ENCODE measurements at regions not wholly inside any gene's neighbourhood (a gene's known extent, or its start where the extent isn't known, plus 50 kb on each side); places are given as distances from the start of the nearest gene placed in this dataset.
"Not testable (repeated sequence)": the region's sequence is repeated elsewhere in the genome, so short reads cannot be mapped to it uniquely, and the experiment has no call there.

DNA sequence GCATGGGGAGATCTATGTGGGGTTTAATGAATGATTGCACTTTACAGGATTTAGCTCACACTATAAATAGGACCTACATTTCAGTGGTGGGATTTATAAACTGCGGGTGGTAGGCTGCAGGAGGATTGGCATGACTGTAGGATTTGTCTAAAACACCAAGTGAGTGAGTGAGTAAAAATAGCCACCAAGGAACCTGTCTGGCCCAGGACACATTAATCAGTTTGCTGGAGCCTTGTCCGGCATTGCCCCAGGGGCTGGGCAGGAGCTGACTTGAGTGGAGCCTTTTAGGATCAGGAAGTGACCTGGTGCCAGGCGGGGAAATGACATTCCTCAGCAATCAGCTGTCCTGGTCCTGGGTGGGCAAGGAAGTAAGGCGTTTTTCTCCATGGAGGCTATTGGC lies 193.9 kb upstream of the ADRA1D start:
- Histone ChIP-seq H3K4me3 (ENCODE audit: low read length) (no peak overlapping the region), H3K27me3 (ENCODE audit: control insufficient read depth, insufficient read depth, low read length) (peaks cover 4% of the 10 kb centered on the region), H3K9me3 (ENCODE audit: control insufficient read depth, low read depth, low read length) (no peaks in the 10 kb centered on the region), H3K27ac (ENCODE audit: low read length) (no peak overlapping the region), H3K36me3 (ENCODE audit: control insufficient read depth, insufficient read depth, low read length) (no peaks in the 10 kb centered on the region), H3K4me1 (ENCODE audit: control insufficient read depth, insufficient read depth, low read length) (no peaks in the 10 kb centered on the region)
- no peak for DNase-seq
- no CpG with 5 or more reads among the region's 4 CpGs for WGBS (ENCODE audit: insufficient coverage, low lambda C conversion rate)

DNA sequence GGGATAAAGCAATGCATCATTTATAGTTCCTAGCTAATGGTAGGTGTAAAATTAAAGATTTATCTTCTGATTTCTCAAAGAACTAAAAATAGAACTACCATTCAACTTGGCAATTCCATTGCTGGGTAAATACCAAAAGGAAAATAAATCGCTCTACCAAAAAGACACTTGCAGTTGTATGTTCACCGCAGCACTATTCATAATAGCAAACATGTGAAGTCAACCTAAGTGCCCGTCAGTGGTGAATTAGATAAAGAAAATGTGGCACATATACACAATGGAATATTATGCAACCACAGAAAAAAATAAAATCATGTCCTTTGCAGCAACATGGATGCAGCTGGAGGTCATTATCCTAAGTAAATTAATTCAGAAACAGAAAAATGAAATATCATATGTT lies 192.8 kb upstream of the ADRA1D start:
- Histone ChIP-seq H3K4me1 (ENCODE audit: control insufficient read depth, insufficient read depth, low read length) (no peaks in the 10 kb centered on the region), H3K36me3 (ENCODE audit: control insufficient read depth, insufficient read depth, low read length) (no peaks in the 10 kb centered on the region), H3K9me3 (ENCODE audit: control insufficient read depth, low read depth, low read length) (no peaks in the 10 kb centered on the region), H3K27me3 (ENCODE audit: control insufficient read depth, insufficient read depth, low read length) (peaks cover 4% of the 10 kb centered on the region), H3K4me3 (ENCODE audit: low read length) (no peak overlapping the region), H3K27ac (ENCODE audit: low read length) (no peak overlapping the region)
- WGBS (ENCODE audit: insufficient coverage, low lambda C conversion rate): no CpG with 5 or more reads among the region's 3 CpGs
- no peak for DNase-seq

DNA sequence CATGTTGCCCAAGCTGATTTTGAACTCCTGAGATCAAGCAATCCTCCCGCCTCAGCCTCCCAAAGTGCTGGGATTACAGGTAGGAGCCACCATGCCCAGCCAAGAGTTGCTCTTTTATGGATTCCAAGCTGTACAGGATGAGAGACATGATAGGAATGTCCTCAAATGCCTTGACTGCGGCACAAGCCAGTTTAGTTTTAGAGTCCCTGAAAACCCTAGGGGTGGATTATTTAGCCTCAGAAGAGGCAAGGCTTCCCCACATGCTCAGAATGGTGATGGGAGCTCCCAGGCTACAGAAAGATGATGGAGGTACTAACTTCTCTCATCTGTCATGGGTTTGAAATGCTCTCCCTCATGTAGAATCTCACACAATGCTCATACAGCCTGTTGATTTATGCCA lies 192.1 kb upstream of the ADRA1D start:
- peaks cover 4% of the 10 kb centered on the region for H3K27me3 ChIP-seq (ENCODE audit: control insufficient read depth, insufficient read depth, low read length)
- H3K9me3 ChIP-seq (ENCODE audit: control insufficient read depth, low read depth, low read length): no peaks in the 10 kb centered on the region
- no peaks in the 10 kb centered on the region for H3K4me1 ChIP-seq (ENCODE audit: control insufficient read depth, insufficient read depth, low read length)
- H3K4me3 ChIP-seq (ENCODE audit: low read length): no peak overlapping the region
- DNase-seq: no peak
- no peak overlapping the region for H3K27ac ChIP-seq (ENCODE audit: low read length)
- H3K36me3 ChIP-seq (ENCODE audit: control insufficient read depth, insufficient read depth, low read length): no peaks in the 10 kb centered on the region
- WGBS (ENCODE audit: insufficient coverage, low lambda C conversion rate): no CpG with 5 or more reads among the region's 2 CpGs

DNA sequence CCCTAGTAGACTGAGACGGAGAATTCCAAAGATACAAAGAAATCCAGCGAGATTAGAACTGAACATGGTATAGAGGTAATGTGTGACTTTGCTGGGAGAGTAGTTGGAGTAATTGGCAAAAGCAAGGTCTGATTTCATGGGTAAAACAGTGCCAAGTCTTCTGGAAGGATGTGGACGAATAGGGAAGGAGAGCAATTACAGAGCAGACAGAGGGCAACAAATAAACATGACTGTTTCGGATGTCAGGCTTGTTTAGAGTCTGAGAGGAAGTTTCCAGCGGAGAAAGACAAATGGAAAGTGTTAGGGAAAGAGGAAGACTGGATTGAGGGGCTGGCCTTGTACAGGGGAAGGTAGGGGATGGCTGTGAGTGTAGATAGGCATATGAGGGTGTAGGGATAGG lies 190.4 kb upstream of the ADRA1D start:
- Histone ChIP-seq H3K36me3 (ENCODE audit: control insufficient read depth, insufficient read depth, low read length) (no peaks in the 10 kb centered on the region), H3K9me3 (ENCODE audit: control insufficient read depth, low read depth, low read length) (no peaks in the 10 kb centered on the region), H3K27me3 (ENCODE audit: control insufficient read depth, insufficient read depth, low read length) (peaks cover 4% of the 10 kb centered on the region), H3K27ac (ENCODE audit: low read length) (no peak overlapping the region), H3K4me1 (ENCODE audit: control insufficient read depth, insufficient read depth, low read length) (no peaks in the 10 kb centered on the region), H3K4me3 (ENCODE audit: low read length) (no peak overlapping the region)
- 64% methylated on average over 4 of the region's 5 CpGs for WGBS (ENCODE audit: insufficient coverage, low lambda C conversion rate)
- DNase-seq: no peak

DNA sequence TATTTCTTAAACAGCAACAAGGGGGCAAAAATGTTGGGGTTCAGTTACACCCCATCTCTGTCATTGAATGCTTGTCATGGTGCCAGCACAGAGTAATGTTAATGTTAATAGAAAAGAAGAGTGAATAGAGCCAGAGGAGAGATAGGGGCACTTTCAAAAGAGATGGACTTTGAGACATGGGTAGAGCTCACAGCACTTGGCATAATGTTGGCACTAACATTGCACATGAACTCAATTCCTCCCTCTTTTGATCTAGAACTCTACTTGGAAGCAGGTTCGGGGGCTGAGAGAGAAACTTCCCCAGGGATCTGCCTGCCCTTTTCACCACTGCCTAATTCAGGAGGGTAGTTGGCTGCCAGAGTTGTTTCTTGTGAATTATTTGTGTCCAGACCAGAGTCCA lies 188.0 kb upstream of the ADRA1D start:
- peaks cover 4% of the 10 kb centered on the region for H3K27me3 ChIP-seq (ENCODE audit: control insufficient read depth, insufficient read depth, low read length)
- no peaks in the 10 kb centered on the region for H3K9me3 ChIP-seq (ENCODE audit: control insufficient read depth, low read depth, low read length)
- H3K36me3 ChIP-seq (ENCODE audit: control insufficient read depth, insufficient read depth, low read length): no peaks in the 10 kb centered on the region
- no peak for DNase-seq
- no peak overlapping the region for H3K4me3 ChIP-seq (ENCODE audit: low read length)
- no peaks in the 10 kb centered on the region for H3K4me1 ChIP-seq (ENCODE audit: control insufficient read depth, insufficient read depth, low read length)
- no CpG with 5 or more reads among the region's 1 CpG for WGBS (ENCODE audit: insufficient coverage, low lambda C conversion rate)
- no peak overlapping the region for H3K27ac ChIP-seq (ENCODE audit: low read length)

DNA sequence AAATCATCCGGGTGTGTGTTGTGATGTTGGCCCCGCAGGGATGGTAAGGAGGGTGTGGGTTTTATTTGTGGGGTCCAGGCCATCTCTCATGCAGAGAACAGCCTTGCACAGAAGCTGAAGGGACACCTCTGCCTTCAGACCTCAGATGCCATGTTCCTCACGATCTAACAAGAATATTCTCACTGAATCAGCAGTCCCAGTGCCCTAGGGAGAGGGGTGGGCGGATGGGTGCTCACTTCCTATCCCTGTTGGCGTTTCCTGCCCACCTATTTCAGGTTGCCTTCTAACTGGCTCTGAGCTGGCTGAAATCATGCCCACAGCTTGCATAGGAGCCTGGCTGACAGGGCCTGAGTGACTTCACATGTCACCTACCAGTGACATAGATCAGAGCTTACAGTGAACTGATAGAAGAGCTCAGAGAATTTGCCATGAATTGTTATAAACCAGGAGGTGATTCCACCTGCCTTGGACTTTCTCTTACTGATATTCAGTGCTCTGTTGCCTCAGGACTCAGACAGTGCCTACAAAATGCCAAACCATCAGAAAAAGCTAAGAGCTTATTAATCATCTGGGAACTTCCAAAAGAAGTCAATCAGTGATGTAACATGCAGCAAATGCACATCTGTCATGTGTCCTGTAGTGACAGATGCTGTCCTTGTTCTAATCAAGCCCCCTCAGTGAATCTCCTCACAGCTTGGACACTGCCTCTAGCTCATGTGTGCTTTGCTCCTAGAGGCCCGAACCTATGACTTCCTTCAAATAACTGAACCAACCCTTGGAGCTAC lies 186.8 kb upstream of the ADRA1D start:
- H3K9me3 ChIP-seq (ENCODE audit: control insufficient read depth, low read depth, low read length): no peaks in the 10 kb centered on the region
- no CpG with 5 or more reads among the region's 6 CpGs for WGBS (ENCODE audit: insufficient coverage, low lambda C conversion rate)

DNA sequence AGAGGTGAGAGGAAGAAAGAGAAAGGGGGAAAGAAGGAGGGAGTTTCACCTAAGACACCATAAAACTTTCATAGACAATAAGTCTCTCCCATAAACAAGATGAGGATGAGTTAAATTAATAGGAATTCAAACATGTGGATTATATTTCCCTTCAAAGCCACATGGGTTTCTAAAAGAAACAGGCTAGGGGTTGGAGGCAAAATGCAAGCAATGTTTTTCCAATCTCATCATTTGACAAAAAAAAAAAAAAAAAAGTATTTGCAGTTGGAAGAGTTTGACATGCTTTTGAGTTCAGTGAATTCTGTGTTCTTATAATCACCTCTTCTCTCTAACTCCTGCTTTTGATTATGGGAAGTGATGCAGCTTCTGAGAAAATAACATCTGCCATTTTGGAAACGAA lies 186.1 kb upstream of the ADRA1D start:
- no peak overlapping the region for H3K27ac ChIP-seq (ENCODE audit: low read length)
- 86% methylated on average over 1 of the region's 1 CpG for WGBS (ENCODE audit: insufficient coverage, low lambda C conversion rate)
- no peaks in the 10 kb centered on the region for H3K4me1 ChIP-seq (ENCODE audit: control insufficient read depth, insufficient read depth, low read length)
- H3K36me3 ChIP-seq (ENCODE audit: control insufficient read depth, insufficient read depth, low read length): no peaks in the 10 kb centered on the region
- H3K27me3 ChIP-seq (ENCODE audit: control insufficient read depth, insufficient read depth, low read length): peaks cover 4% of the 10 kb centered on the region
- H3K4me3 ChIP-seq (ENCODE audit: low read length): no peak overlapping the region
- DNase-seq: no peak
- no peaks in the 10 kb centered on the region for H3K9me3 ChIP-seq (ENCODE audit: control insufficient read depth, low read depth, low read length)

More for the DNA sequence above, 186.8 kb upstream of the ADRA1D start:
- no peaks in the 10 kb centered on the region for H3K36me3 ChIP-seq (ENCODE audit: control insufficient read depth, insufficient read depth, low read length)
- no peaks in the 10 kb centered on the region for H3K4me1 ChIP-seq (ENCODE audit: control insufficient read depth, insufficient read depth, low read length)
- no peak overlapping the region for H3K4me3 ChIP-seq (ENCODE audit: low read length)
- H3K27ac ChIP-seq (ENCODE audit: low read length): no peak overlapping the region
- DNase-seq: no peak
- peaks cover 4% of the 10 kb centered on the region for H3K27me3 ChIP-seq (ENCODE audit: control insufficient read depth, insufficient read depth, low read length)

DNA sequence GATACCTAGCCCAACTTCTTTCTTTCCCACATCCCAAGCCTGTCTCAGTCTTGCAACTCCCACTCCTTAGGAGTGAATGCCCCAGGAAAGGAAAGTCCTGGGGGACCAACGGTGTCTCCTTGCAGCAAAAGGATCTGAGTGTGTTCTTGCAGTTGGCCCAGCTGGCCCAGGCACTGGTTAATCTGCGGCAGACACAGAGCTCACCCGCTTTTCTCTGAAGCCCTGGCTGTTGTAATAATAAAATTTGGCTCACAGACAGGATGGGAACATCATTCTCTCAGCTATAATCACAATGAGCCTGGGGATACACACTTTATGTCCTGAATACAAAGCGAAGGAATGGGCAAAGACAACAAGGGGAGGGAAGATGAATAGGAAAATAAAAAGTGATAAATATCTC lies 185.6 kb upstream of the ADRA1D start:
- Histone ChIP-seq H3K27me3 (ENCODE audit: control insufficient read depth, insufficient read depth, low read length) (peaks cover 4% of the 10 kb centered on the region), H3K4me3 (ENCODE audit: low read length) (no peak overlapping the region), H3K9me3 (ENCODE audit: control insufficient read depth, low read depth, low read length) (no peaks in the 10 kb centered on the region), H3K36me3 (ENCODE audit: control insufficient read depth, insufficient read depth, low read length) (no peaks in the 10 kb centered on the region), H3K4me1 (ENCODE audit: control insufficient read depth, insufficient read depth, low read length) (no peaks in the 10 kb centered on the region), H3K27ac (ENCODE audit: low read length) (no peak overlapping the region)
- 79% methylated on average over 1 of the region's 4 CpGs for WGBS (ENCODE audit: insufficient coverage, low lambda C conversion rate)
- DNase-seq: no peak

DNA sequence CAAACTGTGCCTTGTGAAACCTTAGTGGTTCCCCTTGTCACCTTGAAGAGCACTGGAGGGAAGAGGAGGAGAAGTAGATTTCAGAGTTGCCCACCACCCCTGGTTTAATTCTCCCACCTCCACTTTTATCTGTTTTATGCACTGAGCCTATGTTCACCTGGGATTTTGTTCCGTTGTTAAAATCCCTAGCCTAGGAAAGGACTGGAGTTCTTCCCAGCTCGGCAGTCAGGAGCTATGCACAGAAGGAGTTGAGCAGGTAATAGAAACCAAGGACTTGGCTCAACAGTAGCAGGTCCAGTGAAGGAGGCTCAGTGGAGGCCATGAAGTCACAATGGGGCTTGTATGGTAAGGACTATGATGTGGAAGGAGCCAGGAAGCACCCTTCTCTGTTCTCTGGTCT lies 182.4 kb upstream of the ADRA1D start:
- DNase-seq: no peak
- Histone ChIP-seq H3K27me3 (ENCODE audit: control insufficient read depth, insufficient read depth, low read length) (peaks cover 4% of the 10 kb centered on the region), H3K36me3 (ENCODE audit: control insufficient read depth, insufficient read depth, low read length) (no peaks in the 10 kb centered on the region), H3K27ac (ENCODE audit: low read length) (no peak overlapping the region), H3K4me3 (ENCODE audit: low read length) (no peak overlapping the region), H3K9me3 (ENCODE audit: control insufficient read depth, low read depth, low read length) (no peaks in the 10 kb centered on the region), H3K4me1 (ENCODE audit: control insufficient read depth, insufficient read depth, low read length) (no peaks in the 10 kb centered on the region)
- no CpG with 5 or more reads among the region's 2 CpGs for WGBS (ENCODE audit: insufficient coverage, low lambda C conversion rate)

DNA sequence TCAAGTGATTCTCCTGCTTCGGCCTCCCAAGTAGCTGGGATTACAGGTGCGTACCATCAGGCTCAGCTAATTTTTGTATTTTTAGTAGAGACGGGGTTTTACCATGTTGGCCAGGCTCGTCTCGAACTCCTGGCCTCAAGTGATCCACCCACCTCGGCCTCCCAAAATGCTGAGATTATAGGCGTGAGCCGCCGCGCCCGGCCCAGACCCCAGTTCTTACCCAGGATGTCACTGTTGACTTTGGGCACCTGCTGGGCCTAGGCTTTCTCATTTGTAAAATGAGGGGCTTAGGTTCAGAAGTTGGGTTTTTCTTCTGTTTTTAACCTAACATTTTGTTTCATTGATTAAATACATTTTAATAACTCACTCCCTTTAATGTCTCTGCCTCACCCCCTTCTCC lies 181.7 kb upstream of the ADRA1D start:
- DNase-seq; H3K27me3 ChIP-seq (ENCODE audit: control insufficient read depth, insufficient read depth, low read length); H3K4me1 ChIP-seq (ENCODE audit: control insufficient read depth, insufficient read depth, low read length); H3K4me3 ChIP-seq (ENCODE audit: low read length); H3K9me3 ChIP-seq (ENCODE audit: control insufficient read depth, low read depth, low read length); H3K36me3 ChIP-seq (ENCODE audit: control insufficient read depth, insufficient read depth, low read length); H3K27ac ChIP-seq (ENCODE audit: low read length): not testable (repeated sequence)
- no CpG with 5 or more reads among the region's 11 CpGs for WGBS (ENCODE audit: insufficient coverage, low lambda C conversion rate)

DNA sequence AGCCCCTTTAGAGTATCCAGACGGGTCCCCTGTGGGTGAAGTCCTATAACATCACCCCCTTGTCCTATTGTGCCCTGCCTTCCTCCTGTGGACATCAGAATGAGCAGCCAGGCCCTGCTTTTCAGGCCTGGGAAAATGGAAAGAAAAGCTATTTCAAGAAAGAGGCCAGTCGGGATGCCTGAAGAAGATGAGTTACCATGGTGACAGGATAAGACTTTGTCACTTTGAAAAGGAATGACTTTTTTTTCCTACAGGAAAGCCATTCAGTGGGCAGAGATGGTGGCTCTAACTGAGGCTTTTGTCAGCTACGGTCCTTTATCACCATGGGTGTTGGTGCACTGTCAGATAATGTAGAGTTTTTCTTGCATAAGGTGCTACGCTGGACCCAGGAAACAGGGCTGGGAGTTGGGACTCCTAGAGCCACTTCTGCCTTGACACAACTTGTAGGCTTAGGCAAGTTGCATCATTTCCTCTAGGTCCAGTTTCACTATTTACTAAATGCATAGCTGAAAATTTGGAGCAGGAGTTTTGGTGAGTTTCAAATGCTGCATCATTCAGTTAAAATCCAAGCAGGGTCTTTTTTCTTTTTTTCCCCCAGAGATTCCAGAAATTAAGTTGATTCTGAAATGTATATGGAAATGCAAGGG lies 179.0 kb upstream of the ADRA1D start:
- no peaks in the 10 kb centered on the region for H3K27me3 ChIP-seq (ENCODE audit: control insufficient read depth, insufficient read depth, low read length)
- no peaks in the 10 kb centered on the region for H3K36me3 ChIP-seq (ENCODE audit: control insufficient read depth, insufficient read depth, low read length)
- no CpG with 5 or more reads among the region's 4 CpGs for WGBS (ENCODE audit: insufficient coverage, low lambda C conversion rate)
- H3K9me3 ChIP-seq (ENCODE audit: control insufficient read depth, low read depth, low read length): no peaks in the 10 kb centered on the region
- no peak overlapping the region for H3K27ac ChIP-seq (ENCODE audit: low read length)
- H3K4me3 ChIP-seq (ENCODE audit: low read length): no peak overlapping the region
- H3K4me1 ChIP-seq (ENCODE audit: control insufficient read depth, insufficient read depth, low read length): no peaks in the 10 kb centered on the region
- no peak for DNase-seq
